GM12872 (cell line): ENCODE measurements at regions not wholly inside any gene's neighbourhood (a gene's known extent, or its start where the extent isn't known, plus 50 kb on each side); places are given as distances from the start of the nearest gene placed in this dataset.

Experiments
- CTCF ChIP-seq: IDR thresholded peaks from 3 replicates; pipeline ENCODE4 v1.5.1; 2011; ENCODE audit warnings: low read depth, mild to moderate bottlenecking, low read length, moderate library complexity; ENCODE audit not compliant: insufficient read depth

GRCh38 chr12:75585330-75585729 is 73.9 kb upstream of the KRR1 start:
- TF ChIP-seq CTCF = no peak

- no peak for TF ChIP-seq CTCF
Measured at GRCh38 chr12:75583355-75583754, 71.9 kb upstream of the KRR1 start.

GRCh38 chr12:75581515-75581914 is 70.1 kb upstream of the KRR1 start:
- no peak for TF ChIP-seq CTCF

- TF ChIP-seq CTCF = no peak
Measured at GRCh38 chr12:75579552-75579951, 68.1 kb upstream of the KRR1 start.

- TF ChIP-seq CTCF = no peak
Measured at GRCh38 chr12:75578546-75578945, 67.1 kb upstream of the KRR1 start.

GRCh38 chr12:75577812-75578211 is 66.4 kb upstream of the KRR1 start:
- no peak for TF ChIP-seq CTCF

- no peak for TF ChIP-seq CTCF
Measured at GRCh38 chr12:75571656-75572205, 60.3 kb upstream of the KRR1 start.
